H1 (cell line): ENCODE measurements at regions not wholly inside any gene's neighbourhood (a gene's known extent, or its start where the extent isn't known, plus 50 kb on each side); places are given as distances from the start of the nearest gene placed in this dataset.

ENCODE experiments used
- CTCF ChIA-PET: fragments of 300-600 bp; sonication (Branson Sonifier 250); formaldehyde crosslinking; loops from one replicate; lab custom pipeline; 2021; ENCODE audit not compliant: partially characterized antibody; lab: Charles Lee
- POLR2A ChIA-PET: fragments of 300-600 bp; sonication (Branson Sonifier 250); formaldehyde crosslinking; loops from one replicate; lab custom pipeline; 2021; ENCODE audit warnings: inconsistent platforms; ENCODE audit not compliant: partially characterized antibody; lab: Charles Lee
- DNase-seq, 2 experiments: peaks; one replicate each; pipeline versions ENCODE4 v3.0.0 to v3.0.0-alpha.2; 2010 to 2022; ENCODE audit warnings: low spot score in 2 of 2, low read depth in 1 of 2, mixed read lengths in 1 of 2
- FAIRE-seq: peaks from 2 replicates; lab custom pipeline; 2011; peaks lifted over from hg19 to GRCh38; lab: Jason Lieb, UNC
- H2AFZ ChIP-seq: 2 replicates; pipeline ENCODE4 v1.8.1; 2012; ENCODE audit warnings: low read length, inconsistent platforms
- H2AK5ac ChIP-seq: 2 replicates; pipeline ENCODE4 v1.6.1; 2013; ENCODE audit warnings: low read depth, low read length
- H2BK120ac ChIP-seq: replicated peaks from 2 replicates; pipeline ENCODE3; 2013; ENCODE audit warnings: low read depth, low read length, inconsistent platforms
- H2BK12ac ChIP-seq: 2 replicates; pipeline ENCODE4 v1.6.1; 2013; ENCODE audit warnings: low read depth, low read length
- H2BK15ac ChIP-seq: 2 replicates; pipeline ENCODE4 v1.6.1; 2013; ENCODE audit warnings: low read length
- H2BK20ac ChIP-seq: 2 replicates; pipeline ENCODE4 v1.6.1; 2013; ENCODE audit warnings: low read length
- H2BK5ac ChIP-seq: 2 replicates; pipeline ENCODE4 v1.6.1; 2013; ENCODE audit warnings: low read depth, low read length
- H3K14ac ChIP-seq: 2 replicates; pipeline ENCODE4 v1.6.1; 2013; ENCODE audit warnings: inconsistent platforms; ENCODE audit not compliant: insufficient read length
- H3K18ac ChIP-seq: 2 replicates; pipeline ENCODE4 v1.6.1; 2013; ENCODE audit warnings: low read length; ENCODE audit errors: extremely low read depth
- H3K23ac ChIP-seq: 2 replicates; pipeline ENCODE4 v1.6.1; 2013; ENCODE audit warnings: inconsistent platforms; ENCODE audit not compliant: insufficient read length
- H3K23me2 ChIP-seq: 2 replicates; pipeline ENCODE4 v1.6.1; 2013; ENCODE audit warnings: low read depth, low read length
- H3K27ac ChIP-seq: 2 replicates; pipeline ENCODE4 v1.6.1; 2011; ENCODE audit warnings: low read depth, low read length, inconsistent platforms
- H3K27me3 ChIP-seq, 4 experiments: replicated peaks in 1 of 4; 1 replicate in 1 of 4; 2 replicates in 3 of 4; pipeline versions ENCODE4 v1.6.1 to v1.8.1; 2011 to 2013; ENCODE audit warnings: low read length in 3 of 4, mild to moderate bottlenecking in 3 of 4, inconsistent platforms in 2 of 4, mixed read lengths in 2 of 4, moderate library complexity in 1 of 4; ENCODE audit not compliant: control insufficient read depth in 3 of 4, insufficient read depth in 3 of 4; ENCODE audit errors: extremely low read depth in 1 of 4
- H3K36me3 ChIP-seq, 4 experiments: 2 replicates each; pipeline versions ENCODE4 v1.6.1 to v1.8.1; 2011 to 2013; ENCODE audit warnings: mild to moderate bottlenecking in 4 of 4, low read length in 3 of 4, moderate library complexity in 2 of 4, control low read depth in 1 of 4, inconsistent platforms in 1 of 4; ENCODE audit not compliant: insufficient read depth in 4 of 4, control insufficient read depth in 2 of 4
- H3K4ac ChIP-seq: replicated peaks from 2 replicates; pipeline ENCODE3; 2013; ENCODE audit warnings: low read length, low read depth, mixed read lengths, inconsistent platforms; ENCODE audit not compliant: insufficient read length
- H3K4me1 ChIP-seq, 4 experiments: replicated peaks in 1 of 4; 1 replicate in 1 of 4; 2 replicates in 3 of 4; pipeline versions ENCODE4 v1.6.1 to v1.8.1; 2011 to 2013; ENCODE audit warnings: low read length in 3 of 4, inconsistent platforms in 2 of 4, mixed read lengths in 1 of 4; ENCODE audit not compliant: insufficient read depth in 4 of 4, control insufficient read depth in 3 of 4
- H3K4me2 ChIP-seq, 2 experiments: 2 replicates each; pipeline versions ENCODE4 v1.6.1 to v1.8.1; 2011 to 2013; ENCODE audit warnings: low read depth in 2 of 2, low read length in 2 of 2, control low read depth in 1 of 2, inconsistent platforms in 1 of 2, mild to moderate bottlenecking in 1 of 2; ENCODE audit not compliant: insufficient read depth in 1 of 2
- H3K4me3 ChIP-seq, 4 experiments: fragments of 200-600, 300-600 bp in 1 of 4; sonication (generic), shearing (Covaris generic), sonication (Bioruptor Twin) in 1 of 4; 2 replicates each; pipeline versions ENCODE4 v1.5.1 to v1.8.1; 2011 to 2016; ENCODE audit warnings: low read length in 4 of 4, low read depth in 3 of 4, control low read depth in 2 of 4, inconsistent platforms in 2 of 4, mild to moderate bottlenecking in 2 of 4, mixed read lengths in 1 of 4, moderate library complexity in 1 of 4; ENCODE audit not compliant: insufficient read depth in 2 of 4; ENCODE audit errors: extremely low read depth in 1 of 4
- H3K56ac ChIP-seq: replicated peaks from 2 replicates; pipeline ENCODE3; 2013; ENCODE audit warnings: low read depth, mild to moderate bottlenecking, mixed read lengths, low read length, inconsistent platforms; ENCODE audit not compliant: insufficient read length
- H3K79me1 ChIP-seq: 2 replicates; pipeline ENCODE4 v1.6.1; 2013; ENCODE audit warnings: low read depth, low read length, control low read depth
- H3K79me2 ChIP-seq, 2 experiments: 2 replicates each; pipeline versions ENCODE4 v1.6.1 to v1.8.1; 2012 to 2013; ENCODE audit warnings: low read length in 2 of 2, mild to moderate bottlenecking in 2 of 2, inconsistent platforms in 1 of 2; ENCODE audit not compliant: insufficient read depth in 2 of 2, control insufficient read depth in 1 of 2
- H3K9ac ChIP-seq, 4 experiments: replicated peaks in 1 of 4; 1 replicate in 1 of 4; 2 replicates in 3 of 4; pipeline versions ENCODE4 v1.6.1 to v1.8.1; 2011 to 2013; ENCODE audit warnings: low read depth in 3 of 4, low read length in 3 of 4, control low read depth in 2 of 4, mild to moderate bottlenecking in 2 of 4, moderate library complexity in 2 of 4, inconsistent platforms in 1 of 4; ENCODE audit errors: extremely low read depth in 1 of 4
- H3K9me3 ChIP-seq, 2 experiments: 2 replicates each; pipeline versions ENCODE4 v1.6.1 to v1.8.1; 2012 to 2013; ENCODE audit warnings: mild to moderate bottlenecking in 2 of 2, moderate library complexity in 2 of 2, control low read depth in 1 of 2, inconsistent platforms in 1 of 2, low read depth in 1 of 2, low read length in 1 of 2, mixed read lengths in 1 of 2; ENCODE audit not compliant: insufficient read depth in 2 of 2
- H4K20me1 ChIP-seq, 2 experiments: replicated peaks in 1 of 2; 2 replicates each; pipeline versions ENCODE3 to v1.8.1; 2011 to 2013; ENCODE audit warnings: inconsistent platforms in 2 of 2, low read length in 2 of 2, mild to moderate bottlenecking in 1 of 2; ENCODE audit not compliant: insufficient read depth in 2 of 2, control insufficient read depth in 1 of 2
- H4K5ac ChIP-seq: 2 replicates; pipeline ENCODE4 v1.6.1; 2013; ENCODE audit warnings: low read length, low read depth, mixed read lengths, inconsistent platforms; ENCODE audit not compliant: insufficient read length
- H4K8ac ChIP-seq: 2 replicates; pipeline ENCODE4 v1.8.0; 2013; ENCODE audit warnings: mild to moderate bottlenecking, moderate library complexity, low read length, inconsistent platforms; ENCODE audit not compliant: insufficient read depth; ENCODE audit errors: extremely low read depth
- H4K91ac ChIP-seq: replicated peaks from 2 replicates; pipeline ENCODE3; 2013; ENCODE audit warnings: low read length, mixed read lengths, inconsistent platforms; ENCODE audit not compliant: insufficient read length
- SRF ChIP-seq: IDR thresholded peaks from 2 replicates; pipeline ENCODE4 v1.6.1; 2011; ENCODE audit warnings: mild to moderate bottlenecking, low read depth, low read length, moderate library complexity
- TEAD4 ChIP-seq: IDR thresholded peaks from 2 replicates; pipeline ENCODE4 v1.6.1; 2012; ENCODE audit warnings: low read depth, low read length, inconsistent platforms, mixed read lengths
- WGBS, 2 experiments: shearing (Covaris generic) in 1 of 2; methylation state at CpG; one replicate each; pipeline versions ENCODE4 v1.1.6 to v1.1.7; 2013 to 2015; ENCODE audit warnings: low lambda C conversion rate in 2 of 2, mixed read lengths in 2 of 2, inconsistent platforms in 1 of 2, low coverage in 1 of 2, missing lambda C conversion rate in 1 of 2; ENCODE audit not compliant: insufficient replicate concordance in 2 of 2, insufficient coverage in 1 of 2, insufficient read length in 1 of 2; ENCODE audit errors: extremely low coverage in 1 of 2, missing lambda C conversion rate in 1 of 2; 5-methylcytosine and 5-hydroxymethylcytosine counted together

DNA sequence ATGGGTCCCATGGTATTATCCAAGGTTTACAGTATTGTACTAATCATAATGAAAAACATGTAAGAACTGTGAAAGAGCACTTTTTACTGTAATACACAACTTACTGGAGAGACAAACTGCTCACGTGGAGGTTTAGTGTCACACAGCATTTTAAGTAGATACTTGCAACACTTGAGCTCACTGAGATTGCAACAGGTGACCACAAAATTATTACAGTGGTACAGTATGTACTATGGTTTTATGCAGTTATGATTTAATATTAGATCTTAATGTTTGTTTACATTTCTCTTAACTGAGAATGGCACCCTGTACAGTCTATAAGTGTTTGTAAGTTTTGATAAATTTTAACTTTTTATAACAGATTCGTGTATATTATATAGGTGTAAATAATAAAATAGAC, 118.6 kb upstream of the SKOR2 start:
- no peak overlapping the region for H2BK120ac ChIP-seq
- no peak overlapping the region for H3K4me3 ChIP-seq
- no peak overlapping the region for H4K8ac ChIP-seq
- CTCF ChIA-PET = interaction anchor here (1.0 kb wide), 1 partner anchor 28 kb away, joined by 3 read pairs; no protein-coding TSS in a partner anchor
- H4K91ac ChIP-seq = no peak overlapping the region
- H3K18ac ChIP-seq = no peak overlapping the region
- no peak overlapping the region for H4K5ac ChIP-seq
- no peaks in the 10 kb centered on the region for H3K27me3 ChIP-seq
- no peaks in the 10 kb centered on the region for H3K79me1 ChIP-seq
- no peak overlapping the region for H3K23ac ChIP-seq
- no peaks in the 10 kb centered on the region for H3K79me2 ChIP-seq
- peaks cover 0 to 3% of the 10 kb centered on the region in 2 experiments; a peak in 1 of 4 replicates for H3K9me3 ChIP-seq
- no peak overlapping the region for H3K4ac ChIP-seq
- H2BK15ac ChIP-seq = no peak overlapping the region
- FAIRE-seq (no peak), DNase-seq (no peak)
- H3K4me2 ChIP-seq = no peak overlapping the region
- H2AFZ ChIP-seq = no peak overlapping the region
- WGBS, 2 experiments = 83% methylated on average over 2 of the region's 2 CpGs; no CpG with 5 or more reads in 1 of the 2 experiments
- no peak overlapping the region for H3K14ac ChIP-seq
- POLR2A ChIA-PET = no interaction called here
- no peak overlapping the region for H3K56ac ChIP-seq
- H2BK12ac ChIP-seq = no peak overlapping the region
- H2BK20ac ChIP-seq = no peak overlapping the region
- no peak overlapping the region for H3K27ac ChIP-seq
- H3K4me1 ChIP-seq = no peaks in the 10 kb centered on the region
- H2AK5ac ChIP-seq = no peak overlapping the region
- H2BK5ac ChIP-seq = no peak overlapping the region
- no peaks in the 10 kb centered on the region for H3K23me2 ChIP-seq
- H3K9ac ChIP-seq = no peak overlapping the region
- H3K36me3 ChIP-seq = no peaks in the 10 kb centered on the region
- TF ChIP-seq SRF (no peak), TEAD4 (no peak)
- TF ChIP-seq, all 59 proteins: peak for 0
- H4K20me1 ChIP-seq = no peaks in the 10 kb centered on the region
